ENCODE measurements at regions not wholly inside any gene's neighbourhood (a gene's known extent, or its start where the extent isn't known, plus 50 kb on each side); places are given as distances from the start of the nearest gene placed in this dataset.
A peak's percentile ranks its signal among the peaks of the same experiment; 100 is the strongest.
"Not testable (repeated sequence)": the region's sequence is repeated elsewhere in the genome, so short reads cannot be mapped to it uniquely, and the experiment has no call there.

- DNase-seq, result peak in 2 of 5 donors; percentile 4 to 27
- ATAC-seq; H3K9me3 ChIP-seq; H3K4me1 ChIP-seq; H3K27ac ChIP-seq; H3K36me3 ChIP-seq; intact Hi-C loops (cut with DNase I); H3K27me3 ChIP-seq; H3K4me3 ChIP-seq: not testable (repeated sequence)
- 80 to 83% (median 82%) methylated on average over 9 to 26 of the region's 26 CpGs for WGBS, 4 donors
Measured at GRCh38 chr21:13196111-13196510, 413.5 kb upstream of the POTED start.

GRCh38 chr21:13205380-13205779 is 404.2 kb upstream of the POTED start:
- DNase-seq; H3K4me3 ChIP-seq; intact Hi-C loops (cut with DNase I); H3K27ac ChIP-seq; H3K9me3 ChIP-seq; H3K4me1 ChIP-seq; H3K27me3 ChIP-seq; H3K36me3 ChIP-seq: not testable (repeated sequence)
- ATAC-seq, result peak in 2 of 4 donors; percentile 44 to 78
- WGBS, 4 donors, result no CpG with 5 or more reads among the region's 1 CpG

All from heart left ventricle (tissue), 16 donors.